GM19351 (cell line): ENCODE measurements at regions not wholly inside any gene's neighbourhood (a gene's known extent, or its start where the extent isn't known, plus 50 kb on each side); places are given as distances from the start of the nearest gene placed in this dataset.
"Not testable (repeated sequence)": the region's sequence is repeated elsewhere in the genome, so short reads cannot be mapped to it uniquely, and the experiment has no call there.

Source experiments
- ATAC-seq: cut with Tn5 transposase; IDR thresholded peaks from one replicate; pipeline ENCODE4 v1.9.1; 2021; ENCODE audit warnings: mild to moderate bottlenecking, moderate library complexity; ENCODE audit not compliant: unreplicated experiment

GRCh38 chr5:106854922-106855321 is 815.8 kb downstream of the EFNA5 start:
- ATAC-seq = no peak

GRCh38 chr5:106854105-106854687 is 816.5 kb downstream of the EFNA5 start:
- ATAC-seq = no peak

DNA sequence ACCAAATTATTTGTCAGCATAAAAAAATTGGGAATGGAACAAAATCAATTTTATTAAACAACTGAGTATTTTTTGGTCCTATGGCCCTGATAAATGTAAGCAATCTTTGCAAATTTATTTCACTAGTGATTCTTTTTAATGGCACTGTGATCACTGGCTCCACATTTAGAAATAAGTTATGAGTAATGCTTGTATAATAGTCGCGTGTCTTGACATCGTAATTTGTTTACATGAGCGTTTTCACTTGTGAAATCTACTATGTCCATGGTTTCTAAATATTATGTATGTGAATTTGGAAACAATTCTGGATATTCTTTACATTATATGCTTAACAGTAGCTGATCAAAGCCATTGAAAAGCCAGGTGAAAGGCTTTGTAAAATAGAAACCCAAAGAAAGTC is 817.5 kb downstream of the EFNA5 start:
- ATAC-seq = no peak

DNA sequence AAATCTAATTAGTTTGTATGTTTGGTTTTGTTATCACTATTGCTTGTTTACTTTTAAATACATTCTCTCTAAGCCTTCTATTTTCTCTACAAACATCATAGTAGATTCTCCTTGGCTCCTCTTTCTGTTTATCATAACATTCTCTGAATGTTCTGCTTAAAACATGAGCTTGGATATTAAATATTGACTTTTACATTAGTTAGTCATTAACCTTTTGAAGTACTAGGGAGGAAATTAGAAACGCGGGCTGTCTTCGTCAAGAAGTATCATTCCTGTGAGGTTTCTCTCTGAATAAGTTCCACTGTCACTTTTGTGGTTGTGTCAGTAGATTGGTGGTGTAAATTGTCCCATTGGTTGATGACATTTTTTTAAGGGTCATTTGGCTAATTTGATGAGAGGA is 821.5 kb downstream of the EFNA5 start:
- no peak for ATAC-seq

DNA sequence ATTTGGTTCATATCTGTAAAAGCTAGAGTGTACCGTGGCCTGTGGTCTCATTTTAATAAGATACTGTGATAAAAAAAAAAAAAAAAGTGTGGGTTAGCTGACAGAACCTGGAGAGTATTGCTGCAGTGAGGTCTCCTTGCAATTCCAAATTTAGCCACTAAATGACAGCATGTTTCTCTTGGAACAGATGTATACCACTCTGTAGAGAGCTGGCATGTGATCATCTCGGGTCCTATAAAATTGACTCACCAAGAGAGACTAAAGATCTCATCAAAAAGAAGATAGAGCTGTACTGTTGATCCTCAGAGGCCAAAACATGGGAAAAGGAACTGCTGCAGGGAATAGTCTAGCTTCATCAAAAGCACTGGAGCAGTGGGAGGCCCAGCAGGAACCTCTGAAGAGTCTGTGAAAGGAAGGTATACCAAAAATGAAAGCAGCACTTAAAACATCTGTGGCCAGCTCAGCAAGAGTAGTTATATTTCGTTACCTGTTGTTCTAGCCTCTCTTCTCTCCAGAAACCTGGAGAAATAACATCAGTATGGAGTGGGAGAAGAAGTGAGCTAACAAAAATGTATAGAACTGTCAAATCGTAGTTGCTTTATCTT is 826.8 kb downstream of the EFNA5 start:
- ATAC-seq = peak; percentile 79

- no peak for ATAC-seq
These were observed 837.2 kb downstream of the EFNA5 start for GRCh38 chr5:106833517-106833916.

DNA sequence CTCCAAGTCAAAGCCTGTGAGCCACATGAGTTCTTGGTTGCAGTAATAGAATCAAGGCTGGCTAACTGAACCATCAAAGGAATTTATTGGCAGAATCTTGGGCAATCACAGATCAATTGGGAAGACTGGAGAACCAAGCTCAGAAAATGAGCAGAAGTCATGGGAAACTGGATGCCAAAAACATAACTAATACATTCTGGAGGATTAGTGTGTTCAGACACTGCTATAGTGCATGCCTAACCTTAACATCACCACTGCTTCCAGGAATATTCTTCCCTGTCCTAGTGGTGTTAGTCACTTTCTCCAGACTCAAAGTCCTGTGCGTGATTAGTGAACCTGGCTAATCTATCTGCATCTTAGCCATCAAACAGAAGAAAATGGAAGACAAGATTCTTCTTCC is 843.7 kb downstream of the EFNA5 start:
- no peak for ATAC-seq

- no peak for ATAC-seq
These were observed 845.4 kb downstream of the EFNA5 start for GRCh38 chr5:106825374-106825773.

GRCh38 chr5:106822851-106823250 is 847.9 kb downstream of the EFNA5 start:
- ATAC-seq = no peak

DNA sequence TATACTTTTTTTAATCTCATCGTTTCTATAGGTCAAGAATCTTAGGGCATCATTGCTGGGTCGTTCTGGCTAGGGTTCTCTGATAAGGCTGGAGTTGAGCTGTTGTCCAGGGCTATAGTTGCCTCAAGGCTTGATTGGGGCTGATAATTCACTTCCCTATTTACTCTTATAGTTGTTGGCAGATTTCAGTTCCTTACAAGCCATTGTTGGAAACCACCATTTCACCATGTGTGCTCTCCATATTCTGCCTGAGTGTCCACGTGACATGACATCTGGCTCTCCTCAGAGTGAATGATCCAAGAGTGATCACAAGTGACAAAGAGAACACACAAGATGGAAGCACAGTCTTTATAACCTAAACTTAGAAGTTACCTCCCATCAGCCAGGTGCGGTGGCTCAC is 852.2 kb downstream of the EFNA5 start:
- no peak for ATAC-seq

DNA sequence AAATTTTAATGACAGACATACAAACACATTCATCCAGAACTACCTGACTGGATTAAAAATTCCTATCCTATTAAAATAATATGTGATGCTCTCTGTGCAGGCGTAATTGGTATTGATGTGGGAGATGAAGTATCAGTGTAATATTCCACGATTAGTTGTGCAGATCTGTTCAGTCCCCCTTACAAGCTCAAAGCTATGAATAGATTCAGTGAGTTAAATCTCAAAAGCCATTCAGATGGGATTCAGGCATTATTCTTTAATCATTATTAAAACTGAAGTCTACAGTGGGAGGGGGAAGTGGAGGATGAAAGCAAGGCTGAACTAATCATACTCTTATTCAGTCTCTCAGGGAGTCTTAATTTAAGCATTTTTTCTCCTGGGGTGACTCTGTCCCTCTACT is 855.8 kb downstream of the EFNA5 start:
- no peak for ATAC-seq

GRCh38 chr5:106801554-106801953 is 869.2 kb downstream of the EFNA5 start:
- ATAC-seq = no peak

DNA sequence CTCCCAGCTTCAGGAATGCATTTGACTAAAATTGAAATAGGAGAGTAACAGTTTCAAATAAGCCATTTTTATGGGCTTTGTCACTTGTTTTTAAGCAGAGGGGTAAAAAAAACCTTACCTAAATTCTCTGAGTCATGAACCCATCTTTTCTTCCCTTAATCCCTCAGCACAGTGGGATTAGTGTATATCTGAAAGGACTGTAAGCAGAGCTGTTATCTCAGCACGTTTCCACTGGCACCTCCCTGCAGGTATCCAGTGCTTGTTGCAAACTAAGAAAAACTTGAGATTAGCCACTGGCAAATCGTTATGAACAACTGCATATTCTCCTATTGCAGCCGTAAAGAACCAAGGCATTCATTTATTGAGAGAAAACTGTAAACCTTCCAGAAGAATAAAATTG is 872.7 kb downstream of the EFNA5 start:
- ATAC-seq = no peak

DNA sequence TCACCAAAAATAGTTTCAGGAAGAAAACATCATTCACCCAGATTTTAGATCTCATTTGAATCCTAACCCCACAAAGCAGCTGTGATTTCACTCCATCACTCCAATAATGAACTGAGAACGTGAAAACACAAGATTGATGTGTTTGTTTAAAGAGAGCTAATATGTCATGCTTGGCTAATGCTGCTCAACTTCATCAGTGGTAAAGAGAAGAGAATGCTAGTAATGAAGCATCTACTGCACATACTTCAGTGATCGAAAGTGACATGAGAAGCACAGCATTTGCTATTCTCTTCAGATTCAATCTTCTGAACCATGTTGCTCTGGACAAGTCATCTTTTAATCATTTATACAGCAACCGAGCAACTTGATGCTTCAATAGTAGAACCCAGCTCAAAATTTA is 874.7 kb downstream of the EFNA5 start:
- no peak for ATAC-seq

DNA sequence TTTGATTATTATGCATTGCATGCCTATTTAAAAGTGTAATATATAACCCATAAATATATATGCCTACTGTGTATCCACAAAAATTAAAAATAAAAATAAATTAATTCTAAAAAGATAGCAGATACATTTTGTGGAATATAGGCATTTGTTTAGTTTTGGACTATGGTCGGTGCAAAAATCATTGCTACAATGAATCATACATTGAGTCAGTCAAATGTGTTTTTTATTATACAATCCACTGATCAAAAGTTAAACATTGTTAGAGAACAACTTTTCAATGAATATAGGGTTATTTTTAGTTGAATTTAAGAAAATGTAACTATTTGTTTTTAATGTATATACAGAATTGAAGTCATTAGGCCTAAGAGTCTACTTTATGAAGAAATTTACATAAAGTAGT is 885.9 kb downstream of the EFNA5 start:
- ATAC-seq = no peak

- no peak for ATAC-seq
These were observed 890.4 kb downstream of the EFNA5 start for GRCh38 chr5:106780355-106780754.

- ATAC-seq = not testable (repeated sequence)
These were observed 894.2 kb downstream of the EFNA5 start for GRCh38 chr5:106776515-106776914.

DNA sequence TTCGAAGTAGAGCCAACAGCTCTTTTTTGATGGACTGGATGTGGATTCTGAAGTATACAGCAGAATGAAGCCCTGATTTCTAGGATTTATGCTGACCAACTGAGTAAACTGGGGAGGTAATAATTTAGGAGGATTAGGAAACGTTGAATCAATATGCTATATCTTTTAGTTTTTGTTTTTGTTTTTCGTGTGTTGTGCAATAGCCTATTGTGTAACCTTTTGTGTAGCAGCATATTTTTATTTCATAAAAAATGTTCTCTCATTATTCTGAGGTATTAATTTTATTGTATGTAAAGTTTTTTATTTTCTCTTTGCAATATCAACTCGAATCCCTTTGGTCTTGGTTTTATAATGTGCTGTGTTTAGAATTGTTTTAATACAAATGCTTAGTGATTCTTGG is 902.3 kb downstream of the EFNA5 start:
- ATAC-seq = no peak

GRCh38 chr5:106766916-106767315 is 903.8 kb downstream of the EFNA5 start:
- ATAC-seq = no peak

DNA sequence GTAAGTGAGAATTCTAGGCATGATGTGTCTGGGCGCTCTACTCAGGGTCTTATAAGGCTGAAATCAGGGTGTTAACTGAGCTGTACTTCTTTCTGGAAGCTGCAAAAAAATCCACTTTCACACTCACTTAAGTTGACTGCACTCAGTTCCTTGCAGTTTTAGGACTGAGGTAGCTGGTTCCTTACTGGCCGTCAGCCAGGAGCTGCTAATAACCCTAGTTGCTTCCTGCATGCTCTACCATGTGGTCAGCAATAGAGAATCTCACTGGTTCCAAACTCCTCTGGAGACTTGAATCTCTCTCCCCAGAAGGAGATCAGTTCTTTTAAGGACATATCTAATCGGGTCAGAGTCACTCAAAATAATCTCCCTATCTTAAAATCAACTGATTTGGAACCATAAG is 911.2 kb downstream of the EFNA5 start:
- no peak for ATAC-seq

DNA sequence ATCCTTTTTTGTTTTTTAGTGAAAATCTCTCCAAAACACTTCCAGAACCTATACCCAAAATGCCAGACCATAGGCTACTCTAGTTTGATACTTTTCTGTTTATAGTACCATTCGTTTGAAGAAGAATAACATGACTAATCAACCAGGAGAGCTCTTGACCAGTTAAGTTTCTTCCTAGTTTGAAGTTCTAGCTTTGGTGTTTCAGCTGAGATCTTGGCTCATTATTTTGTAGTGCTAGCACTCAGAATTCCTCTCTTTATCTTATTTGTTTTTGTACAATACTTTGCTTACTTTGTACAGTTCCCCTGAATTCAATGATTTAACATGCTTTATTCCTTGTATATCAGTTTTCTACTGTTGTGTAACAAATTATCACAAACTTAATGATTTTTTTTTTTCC is 911.6 kb downstream of the EFNA5 start:
- ATAC-seq = no peak

GRCh38 chr5:106757672-106758071 is 913.1 kb downstream of the EFNA5 start:
- peak; percentile 73 for ATAC-seq

DNA sequence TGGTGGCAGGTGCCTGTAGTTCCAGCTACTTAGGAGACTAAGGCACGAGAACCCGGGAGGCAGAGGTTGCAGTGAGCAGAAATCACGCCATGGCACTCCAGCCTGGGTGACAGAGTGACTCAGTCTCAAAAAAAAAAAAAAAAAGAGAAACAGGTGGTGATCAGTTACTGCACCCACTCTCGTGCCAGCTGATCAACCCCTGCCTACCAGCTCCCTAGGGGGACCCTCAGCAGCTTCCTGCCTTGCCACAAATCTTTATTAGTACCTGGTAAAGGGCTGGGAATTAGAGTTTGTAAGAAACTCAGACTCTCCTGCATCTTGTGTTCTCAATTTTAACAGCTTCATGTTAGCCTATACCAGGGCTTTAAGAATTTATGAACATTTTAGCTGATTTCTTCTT is 914.9 kb downstream of the EFNA5 start:
- ATAC-seq = no peak
